Sigmoid colon (tissue), 6 donors: ENCODE measurements at regions not wholly inside any gene's neighbourhood (a gene's known extent, or its start where the extent isn't known, plus 50 kb on each side); places are given as distances from the start of the nearest gene placed in this dataset.

Experiments
- DNase-seq: peaks from one replicate; pipeline ENCODE4 v3.0.0-alpha.2; 2019
- H3K27ac ChIP-seq, 4 donors: fragments of 200-600 bp; sonication (generic); one replicate each; pipeline ENCODE4 v1.5.1; 2016 to 2019; ENCODE audit warnings: mild to moderate bottlenecking in 1 of 4
- H3K27me3 ChIP-seq, 3 donors: fragments of 200-600 bp; sonication (generic); one replicate each; pipeline ENCODE4 v1.5.1; 2019; ENCODE audit warnings: mild to moderate bottlenecking in 1 of 3
- H3K36me3 ChIP-seq, 4 donors: fragments of 200-600 bp; sonication (generic); one replicate each; pipeline ENCODE4 v1.5.1; 2016 to 2019
- H3K4me1 ChIP-seq, 4 donors: fragments of 200-600 bp; sonication (generic); one replicate each; pipeline ENCODE4 v1.5.1; 2017 to 2019
- H3K4me3 ChIP-seq, 4 donors: fragments of 200-600 bp; sonication (generic); one replicate each; pipeline ENCODE4 v1.5.1; 2017 to 2019; ENCODE audit warnings: mild to moderate bottlenecking in 2 of 4, moderate library complexity in 1 of 4
- H3K9me3 ChIP-seq, 4 donors: fragments of 200-600 bp in 3 of 4; sonication (generic) in 3 of 4; one replicate each; pipeline versions ENCODE4 v1.5.1 to v1.6.1; 2013 to 2019
- CTCF ChIP-seq, 4 experiments: fragments of 450-650 bp in 3 of 4; fragments of 200-600 bp in 1 of 4; IDR thresholded peaks; one replicate each; pipeline ENCODE4 v1.5.1; 2016 to 2019; ENCODE audit warnings: antibody characterized with exemption in 4 of 4, mild to moderate bottlenecking in 3 of 4, moderate library complexity in 2 of 4
- EP300 ChIP-seq, 4 donors: sonication (generic); formaldehyde crosslinking; IDR thresholded peaks; one replicate each; pipeline ENCODE4 v1.6.1; 2017; ENCODE audit warnings: antibody characterized with exemption in 4 of 4
- POLR2A ChIP-seq, 2 donors: fragments of 450-650 bp; IDR thresholded peaks; one replicate each; pipeline ENCODE4 v1.6.1; 2016; ENCODE audit warnings: antibody characterized with exemption in 2 of 2, mild to moderate bottlenecking in 2 of 2, moderate library complexity in 2 of 2
- POLR2AphosphoS5 ChIP-seq, 4 donors: sonication (generic); formaldehyde crosslinking; IDR thresholded peaks; one replicate each; pipeline ENCODE4 v1.6.1; 2017; ENCODE audit warnings: antibody characterized with exemption in 4 of 4
- WGBS, 2 donors: extraction: QIAGEN DNeasy Blood & Tissue Kit; methylation state at CpG; one replicate each; pipeline ENCODE4 v1.1.7; 2013; 5-methylcytosine and 5-hydroxymethylcytosine counted together
- intact Hi-C: fragments of 100-400 bp; cut with DNase I; formaldehyde crosslinking; loops from one replicate; pipeline ENCODE4 v1.15.1; 2023
- small RNA-seq, 3 donors: library from RNA; depleted of rRNA; stranded (forward); fragments of <200 nt; gene quantifications; one replicate each; pipeline ENCODE3, GENCODE V24; 2016
- donor health status: healthy with polysubstance abuse.
- donor health status: healthy.

GRCh38 chr17:22569459-22570143 lies 877.3 kb downstream of the KCNJ18 start:
- intact Hi-C loops, result no loop called here
- TF ChIP-seq EP300 (IDR thresholded peaks at IDR 0.05), result no peak
- TF ChIP-seq CTCF (IDR thresholded peaks at IDR 0.05), result no peak
- TF ChIP-seq POLR2A (IDR thresholded peaks at IDR 0.05), result no peak
- TF ChIP-seq POLR2AphosphoS5 (IDR thresholded peaks at IDR 0.05), result no peak
- 88 to 92% methylated on average over 21 of the region's 21 CpGs for WGBS, 2 donors
- Histone ChIP-seq H3K27me3 (no peaks in the 10 kb centered on the region), H3K4me1 (no peaks in the 10 kb centered on the region), H3K9me3 (peaks cover 0 to 2% (median 0%) of the 10 kb centered on the region in 4 donors), H3K27ac (no peak overlapping the region), H3K36me3 (no peaks in the 10 kb centered on the region), H3K4me3 (no peak overlapping the region)
- no peak for DNase-seq

- H3K4me1 ChIP-seq, result no peaks in the 10 kb centered on the region
Observed at GRCh38 chr17:22570144-22570845, 878.0 kb downstream of the KCNJ18 start.

GRCh38 chr17:22599322-22599721 lies 907.0 kb downstream of the KCNJ18 start:
- WGBS, 2 donors, result 54 to 57% methylated on average over 3 of the region's 3 CpGs
- Histone ChIP-seq H3K27ac (no peak overlapping the region), H3K36me3 (no peaks in the 10 kb centered on the region), H3K9me3 (no peaks in the 10 kb centered on the region), H3K4me1 (no peaks in the 10 kb centered on the region), H3K27me3 (no peaks in the 10 kb centered on the region), H3K4me3 (no peak overlapping the region)
- intact Hi-C loops, result no loop called here
- TF ChIP-seq POLR2A (IDR thresholded peaks at IDR 0.05) (no peak), CTCF (IDR thresholded peaks at IDR 0.05) (no peak), EP300 (IDR thresholded peaks at IDR 0.05) (no peak), POLR2AphosphoS5 (IDR thresholded peaks at IDR 0.05) (no peak)
- DNase-seq, result no peak

More at GRCh38 chr17:22570144-22570845, 878.0 kb downstream of the KCNJ18 start:
- 80 to 85% methylated on average over 17 of the region's 17 CpGs for whole genome bisulfite sequencing, 2 donors
- intact Hi-C loops, result no loop called here
- no peak for TF ChIP-seq POLR2A (IDR thresholded peaks at IDR 0.05)
- TF ChIP-seq CTCF (IDR thresholded peaks at IDR 0.05), result no peak
- TF ChIP-seq EP300 (IDR thresholded peaks at IDR 0.05), result no peak
- TF ChIP-seq POLR2AphosphoS5 (IDR thresholded peaks at IDR 0.05), result no peak
- no peaks in the 10 kb centered on the region for H3K27me3 ChIP-seq
- H3K4me3 ChIP-seq, result no peak overlapping the region
- no peaks in the 10 kb centered on the region for H3K36me3 ChIP-seq
- no peak for DNase-seq
- no peak overlapping the region for H3K27ac ChIP-seq
- H3K9me3 ChIP-seq, result peaks cover 0 to 2% (median 0%) of the 10 kb centered on the region in 4 donors

GRCh38 chr17:22600644-22601298 lies 908.4 kb downstream of the KCNJ18 start:
- no peak for DNase-seq
- 56 to 62% methylated on average over 2 of the region's 2 CpGs for WGBS, 2 donors
- TF ChIP-seq CTCF (IDR thresholded peaks at IDR 0.05), result no peak
- TF ChIP-seq EP300 (IDR thresholded peaks at IDR 0.05), result no peak
- no peak for TF ChIP-seq POLR2AphosphoS5 (IDR thresholded peaks at IDR 0.05)
- no peak for TF ChIP-seq POLR2A (IDR thresholded peaks at IDR 0.05)
- Histone ChIP-seq H3K9me3 (no peaks in the 10 kb centered on the region), H3K27me3 (no peaks in the 10 kb centered on the region), H3K4me1 (no peaks in the 10 kb centered on the region), H3K4me3 (no peak overlapping the region), H3K36me3 (no peaks in the 10 kb centered on the region), H3K27ac (no peak overlapping the region)
- intact Hi-C loops, result no loop called here

Small RNA genes lying in the stretch of these regions (small RNA-seq; reads per million reads assigned to genes)
- gene ABBA01006766.1 (0 reads per million in 3 donors), gene NMTRS-TGA3-1 (0 reads per million in 3 donors)
